NCI-H2227 (cell line): ENCODE measurements at regions not wholly inside any gene's neighbourhood (a gene's known extent, or its start where the extent isn't known, plus 50 kb on each side); places are given as distances from the start of the nearest gene placed in this dataset.

Source experiments
- DNase-seq: peaks from one replicate; lab custom pipeline; 2025; ENCODE audit not compliant: unreplicated experiment; lab: John Stamatoyannopoulos, UW

GRCh38 chr4:34181891-34182290 lies 2062.4 kb downstream of the ARAP2 start:
- DNase-seq: no peak

DNA sequence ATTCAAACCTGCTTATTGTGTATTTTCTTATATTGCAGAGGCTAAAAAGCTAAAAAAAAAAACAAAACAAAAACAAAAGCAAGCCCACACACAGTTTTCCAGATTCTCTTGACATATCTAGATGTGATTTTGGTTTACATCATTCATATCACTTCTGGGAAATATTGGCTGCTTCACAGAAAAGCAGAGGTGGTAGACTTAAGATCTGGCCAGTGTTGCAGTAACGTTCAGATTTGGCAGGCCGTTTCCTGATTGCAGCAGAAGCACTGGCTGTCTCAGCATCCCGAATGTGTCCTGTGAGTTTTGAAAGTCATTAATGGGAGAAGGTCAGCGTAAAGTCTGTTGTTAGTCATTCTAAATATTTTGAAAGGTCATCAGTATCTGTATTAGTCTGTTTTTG lies 2062.0 kb downstream of the ARAP2 start:
- DNase-seq: no peak

DNA sequence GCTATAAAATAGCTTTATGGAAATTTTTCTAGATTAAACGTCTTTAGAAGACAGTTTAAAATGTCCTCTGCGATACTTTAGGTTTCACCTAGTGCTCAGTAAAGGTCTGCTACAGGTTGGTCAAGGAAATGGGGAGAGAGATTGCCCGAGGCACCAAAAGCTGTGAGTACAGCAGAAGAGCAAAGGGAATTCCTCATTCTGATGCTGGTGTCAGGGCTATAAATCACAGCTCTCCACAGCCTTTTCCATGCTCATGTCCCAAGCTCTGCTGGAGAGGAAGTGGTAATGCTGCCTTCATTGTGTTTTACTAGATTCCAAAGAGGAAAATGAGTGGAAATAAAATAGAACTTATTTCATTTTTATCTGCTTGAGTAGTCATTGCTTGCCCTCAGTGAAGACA lies 2060.4 kb downstream of the ARAP2 start:
- no peak for DNase-seq

- DNase-seq: no peak
Observed at GRCh38 chr4:34187056-34187455, 2057.3 kb downstream of the ARAP2 start.

GRCh38 chr4:34191443-34191842 lies 2052.9 kb downstream of the ARAP2 start:
- no peak for DNase-seq

- DNase-seq: no peak
Observed at GRCh38 chr4:34193451-34194154, 2050.7 kb downstream of the ARAP2 start.

- no peak for DNase-seq
Observed at GRCh38 chr4:34194585-34194984, 2049.7 kb downstream of the ARAP2 start.

DNA sequence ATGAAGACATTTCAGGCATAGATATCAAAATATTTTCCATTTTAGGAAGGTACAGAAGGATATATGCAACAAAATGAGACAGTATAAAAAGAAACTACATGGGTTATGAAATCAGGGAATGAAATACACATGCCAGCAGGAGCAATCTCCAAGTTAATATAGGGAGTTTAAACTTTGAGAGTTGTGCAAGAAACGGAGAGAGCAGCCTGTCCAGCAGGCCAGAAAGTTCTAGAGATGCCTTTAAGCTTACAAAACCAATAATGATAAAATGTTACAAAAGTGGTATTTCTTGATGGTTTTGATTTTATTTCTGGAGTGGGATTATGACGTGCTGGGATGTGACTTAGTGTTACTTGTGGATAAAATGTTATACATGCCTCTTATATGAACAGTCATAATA lies 2047.9 kb downstream of the ARAP2 start:
- no peak for DNase-seq

GRCh38 chr4:34198966-34199365 lies 2045.3 kb downstream of the ARAP2 start:
- DNase-seq: no peak

DNA sequence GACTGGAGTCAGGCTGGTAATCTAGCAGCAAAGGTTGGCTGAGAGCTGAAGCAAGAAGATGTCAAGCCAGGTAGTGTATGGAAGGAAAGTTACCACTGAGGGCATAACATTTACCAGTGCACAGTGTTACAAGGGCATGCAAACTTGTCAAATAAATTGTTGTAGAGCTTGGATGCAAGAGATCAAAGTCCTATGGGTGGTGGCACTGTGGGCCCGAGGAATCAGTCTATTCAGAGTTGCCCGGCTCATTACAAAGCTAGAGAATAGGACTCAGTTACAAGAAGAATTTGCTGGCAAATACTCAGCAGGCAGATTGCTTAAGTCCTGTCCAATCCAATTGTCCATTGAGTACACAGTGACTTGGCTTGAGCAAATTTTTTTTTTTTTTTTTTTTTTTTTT lies 2043.8 kb downstream of the ARAP2 start:
- DNase-seq: no peak

GRCh38 chr4:34202154-34202553 lies 2042.2 kb downstream of the ARAP2 start:
- DNase-seq: no peak

DNA sequence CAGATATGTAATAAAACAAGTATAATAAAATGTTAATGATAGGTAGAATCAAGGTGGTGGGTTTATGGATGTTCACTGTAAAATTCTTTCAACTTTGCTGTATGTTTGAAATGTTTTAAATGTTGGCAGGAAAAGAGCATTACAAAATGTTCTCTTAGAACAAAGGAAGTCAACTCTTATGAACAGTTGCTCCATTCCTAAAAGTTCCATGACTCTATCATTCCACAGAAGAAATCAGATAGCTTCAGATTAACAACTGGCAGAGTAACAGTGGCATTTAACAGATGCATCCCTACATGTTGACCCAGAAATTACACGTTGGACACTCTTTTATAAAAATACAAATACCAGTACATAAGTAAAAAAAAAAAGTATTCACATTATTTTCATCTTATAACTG lies 2023.7 kb downstream of the ARAP2 start:
- no peak for DNase-seq

DNA sequence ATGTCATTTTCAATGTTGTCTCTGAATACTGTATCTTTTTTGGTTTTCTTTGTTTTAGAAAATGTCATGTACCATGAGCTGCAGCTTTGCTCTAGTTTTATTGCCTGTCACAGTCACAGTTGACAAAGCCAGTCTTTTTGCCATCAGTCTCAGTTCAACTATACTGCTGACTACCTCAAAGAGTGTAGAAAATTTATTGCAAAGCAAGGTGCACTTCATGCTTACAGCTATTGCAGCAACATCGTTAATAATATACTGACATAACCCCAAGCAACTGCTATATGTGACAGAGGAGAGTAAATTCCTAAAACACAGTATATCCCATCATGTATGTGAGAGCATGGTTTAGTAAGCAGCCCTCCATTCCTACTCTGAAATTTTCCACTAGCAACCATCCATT lies 2022.3 kb downstream of the ARAP2 start:
- DNase-seq: no peak

- no peak for DNase-seq
Observed at GRCh38 chr4:34236118-34236517, 2008.2 kb downstream of the ARAP2 start.

DNA sequence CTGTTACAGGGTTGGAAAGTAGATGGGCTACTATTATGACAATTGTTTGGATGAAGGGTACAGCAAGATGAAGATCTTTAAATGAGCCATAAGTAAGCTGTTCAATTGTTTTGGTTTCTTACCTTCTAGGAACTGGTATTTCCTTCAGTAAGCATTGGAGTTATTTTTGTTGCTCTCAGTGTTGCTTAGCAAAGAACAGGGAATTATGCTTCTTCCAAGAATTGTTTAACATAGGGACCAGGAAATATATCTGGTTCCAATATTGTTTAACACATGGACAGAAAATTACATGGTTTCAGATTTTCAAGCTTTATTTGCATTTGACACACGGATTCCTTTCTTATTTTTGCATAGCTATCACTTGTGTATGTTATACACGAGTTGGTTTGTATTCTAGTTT lies 1999.0 kb downstream of the ARAP2 start:
- DNase-seq: no peak

DNA sequence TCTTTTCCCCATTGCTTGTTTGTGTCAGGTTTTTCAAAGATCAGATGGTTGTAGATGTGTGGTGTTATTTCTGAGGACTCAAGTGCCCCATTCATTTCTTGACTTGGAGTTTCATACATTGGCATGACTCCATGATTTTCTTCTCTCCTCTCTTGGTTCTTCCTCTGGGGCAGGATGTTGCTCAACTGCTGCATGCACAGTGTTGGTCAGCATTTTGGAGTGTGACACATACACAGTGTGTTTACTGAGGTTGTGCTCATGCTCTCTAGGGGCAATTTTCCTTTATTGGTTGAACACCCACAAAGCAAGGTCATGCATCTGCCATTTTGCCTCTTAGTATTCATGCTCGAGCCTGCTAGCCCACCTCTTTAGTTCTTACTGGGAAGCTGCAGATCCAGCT lies 1993.8 kb downstream of the ARAP2 start:
- no peak for DNase-seq

DNA sequence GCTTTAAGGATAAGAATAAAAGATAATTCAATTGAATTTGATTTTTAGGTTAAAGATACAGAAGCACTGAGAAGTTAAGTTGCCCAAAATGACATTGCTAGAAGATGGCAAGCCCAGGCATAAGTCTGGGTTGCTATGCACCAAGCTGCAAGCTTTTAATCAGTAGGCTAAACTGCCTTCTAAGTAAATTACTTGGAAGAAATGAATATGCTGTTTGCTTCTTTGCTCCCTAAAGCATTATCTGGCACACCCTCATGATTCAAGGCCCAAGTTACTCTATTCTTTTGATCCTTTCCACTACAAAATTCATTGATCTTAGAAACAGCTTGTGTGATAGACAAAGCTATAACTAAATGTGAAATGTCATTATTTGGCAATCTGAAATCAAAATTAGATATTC lies 1991.1 kb downstream of the ARAP2 start:
- no peak for DNase-seq

GRCh38 chr4:34258176-34258575 lies 1986.1 kb downstream of the ARAP2 start:
- no peak for DNase-seq

DNA sequence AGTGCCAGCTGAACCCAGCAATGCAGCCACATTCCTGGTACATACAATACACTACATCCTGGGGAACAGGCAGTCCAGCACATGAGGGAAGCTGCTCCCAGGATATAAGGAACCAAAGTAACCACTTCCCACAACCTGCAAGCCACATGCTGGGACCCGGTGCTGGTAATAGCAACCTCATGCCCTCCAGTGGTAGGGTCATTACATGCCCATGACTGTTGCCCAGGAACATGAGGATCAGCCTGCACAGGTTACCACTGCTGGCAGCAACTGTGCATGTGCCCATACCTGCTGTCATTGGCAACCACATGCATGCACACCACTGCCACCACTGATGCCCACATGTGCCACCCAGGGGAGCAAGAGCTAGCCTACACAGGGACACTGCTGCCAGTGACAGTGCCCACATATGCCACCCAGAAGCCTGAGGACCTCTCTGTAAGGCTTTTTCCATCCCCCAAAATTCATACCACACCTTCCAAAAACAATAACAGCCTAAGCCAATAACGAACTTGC lies 1982.5 kb downstream of the ARAP2 start:
- no peak for DNase-seq

- no peak for DNase-seq
Observed at GRCh38 chr4:34269613-34270012, 1974.7 kb downstream of the ARAP2 start.

GRCh38 chr4:34271479-34272355 lies 1972.6 kb downstream of the ARAP2 start:
- DNase-seq: no peak

DNA sequence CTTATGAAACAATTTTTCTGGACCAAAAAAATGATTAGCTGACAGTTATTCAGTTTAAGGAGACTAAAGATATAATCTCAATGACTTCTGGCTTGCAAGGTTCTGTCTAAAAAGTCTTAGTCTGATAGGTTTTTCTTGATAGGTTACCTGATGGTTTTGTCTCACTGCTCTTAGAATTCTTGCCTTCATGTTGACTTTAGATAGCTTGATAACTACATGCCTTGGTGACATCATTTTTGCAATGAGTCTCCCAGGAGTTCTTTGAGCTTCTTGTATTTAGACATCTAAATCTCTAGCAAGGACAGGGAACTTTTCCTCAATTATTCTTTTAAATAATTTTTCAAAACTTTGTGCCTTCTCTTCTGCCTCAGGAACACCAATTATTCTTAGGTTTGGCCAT lies 1965.3 kb downstream of the ARAP2 start:
- DNase-seq: no peak
